ENCODE measurements at regions not wholly inside any gene's neighbourhood (a gene's known extent, or its start where the extent isn't known, plus 50 kb on each side); places are given as distances from the start of the nearest gene placed in this dataset.
"Not testable (repeated sequence)": the region's sequence is repeated elsewhere in the genome, so short reads cannot be mapped to it uniquely, and the experiment has no call there.

GRCh38 chr3:96538186-96538585 lies 276.2 kb upstream of the EPHA6 start:
- Histone ChIP-seq H3K4me1 (no peaks in the 10 kb centered on the region), H3K9me3 (peaks cover 0 to 5% of the 10 kb centered on the region in 2 donors), H3K27me3 (no peaks in the 10 kb centered on the region), H3K4me3 (no peak overlapping the region), H3K27ac (no peak overlapping the region), H3K36me3 (no peaks in the 10 kb centered on the region)
- WGBS, 2 donors (ENCODE audit: low coverage in 1 of 2) = 37% methylated on average over 1 of the region's 1 CpG; no CpG with 5 or more reads in 1 of the 2 donors
- no peak for DNase-seq
- intact Hi-C loops (cut with DNase I; ENCODE audit: low total_unique reads) (no loop called here), in situ Hi-C loops (cut with MboI; ENCODE audit: low pct_ligation_motif_present in 1 of 4, low pct_unique_long_range_greater_than_20kb in 1 of 4, low sequenced_read_pairs in 3 of 4) (no loop called here)
- TF ChIP-seq EP300 (IDR thresholded peaks at IDR 0.05; ENCODE audit: low read depth) (no peak), POLR2AphosphoS5 (IDR thresholded peaks at IDR 0.05) (no peak), POLR2A (IDR thresholded peaks at IDR 0.05) (no peak), CTCF (IDR thresholded peaks at IDR 0.05) (no peak)

- intact Hi-C loops (cut with DNase I; ENCODE audit: low total_unique reads) = no loop called here
- DNase-seq = no peak
- Histone ChIP-seq H3K27ac (no peak overlapping the region), H3K27me3 (no peaks in the 10 kb centered on the region), H3K9me3 (peaks cover 3 to 7% of the 10 kb centered on the region in 2 donors), H3K36me3 (no peaks in the 10 kb centered on the region), H3K4me1 (no peaks in the 10 kb centered on the region), H3K4me3 (no peak overlapping the region)
- TF ChIP-seq POLR2AphosphoS5 (IDR thresholded peaks at IDR 0.05) (no peak), POLR2A (IDR thresholded peaks at IDR 0.05) (no peak), CTCF (IDR thresholded peaks at IDR 0.05) (no peak), EP300 (IDR thresholded peaks at IDR 0.05; ENCODE audit: low read depth) (no peak)
- WGBS, 2 donors (ENCODE audit: low coverage in 1 of 2) = 47 to 58% methylated on average over 3 of the region's 3 CpGs
- in situ Hi-C loops (cut with MboI; ENCODE audit: low pct_ligation_motif_present in 1 of 4, low pct_unique_long_range_greater_than_20kb in 1 of 4, low sequenced_read_pairs in 3 of 4) = no loop called here
Observed at GRCh38 chr3:96548073-96548472, 266.3 kb upstream of the EPHA6 start.

- Histone ChIP-seq H3K4me1 (no peaks in the 10 kb centered on the region), H3K4me3 (no peak overlapping the region), H3K9me3 (peaks cover 0 to 9% of the 10 kb centered on the region in 2 donors), H3K36me3 (no peaks in the 10 kb centered on the region), H3K27me3 (no peaks in the 10 kb centered on the region), H3K27ac (no peak overlapping the region)
- intact Hi-C loops (cut with DNase I; ENCODE audit: low total_unique reads) (loop anchor here (10.0 kb wide), 1 partner anchor 222 kb away; no protein-coding TSS in a partner anchor), in situ Hi-C loops (cut with MboI; ENCODE audit: low pct_ligation_motif_present in 1 of 4, low pct_unique_long_range_greater_than_20kb in 1 of 4, low sequenced_read_pairs in 3 of 4) (no loop called here)
- WGBS, 2 donors (ENCODE audit: low coverage in 1 of 2) = 80 to 91% methylated on average over 3 of the region's 3 CpGs
- no peak for TF ChIP-seq EP300 (IDR thresholded peaks at IDR 0.05; ENCODE audit: low read depth)
- no peak for TF ChIP-seq POLR2AphosphoS5 (IDR thresholded peaks at IDR 0.05)
- TF ChIP-seq CTCF (IDR thresholded peaks at IDR 0.05) = no peak
- TF ChIP-seq POLR2A (IDR thresholded peaks at IDR 0.05) = no peak
- no peak for DNase-seq
Observed at GRCh38 chr3:96576935-96577334, 237.5 kb upstream of the EPHA6 start.

- no peaks in the 10 kb centered on the region for H3K27me3 ChIP-seq
- H3K36me3 ChIP-seq = no peaks in the 10 kb centered on the region
- H3K9me3 ChIP-seq = no peaks in the 10 kb centered on the region
- no peak overlapping the region for H3K4me3 ChIP-seq
- H3K4me1 ChIP-seq = no peaks in the 10 kb centered on the region
- in situ Hi-C loops (cut with MboI; ENCODE audit: low pct_ligation_motif_present in 1 of 4, low pct_unique_long_range_greater_than_20kb in 1 of 4, low sequenced_read_pairs in 3 of 4) (no loop called here), intact Hi-C loops (cut with DNase I; ENCODE audit: low total_unique reads) (no loop called here)
- TF ChIP-seq CTCF (IDR thresholded peaks at IDR 0.05) (no peak), EP300 (IDR thresholded peaks at IDR 0.05; ENCODE audit: low read depth) (no peak), POLR2AphosphoS5 (IDR thresholded peaks at IDR 0.05) (no peak), POLR2A (IDR thresholded peaks at IDR 0.05) (no peak)
- H3K27ac ChIP-seq = no peak overlapping the region
- DNase-seq = no peak
Observed at GRCh38 chr3:96584066-96584465, 230.3 kb upstream of the EPHA6 start.

GRCh38 chr3:96606865-96607264 lies 207.5 kb upstream of the EPHA6 start:
- H3K9me3 ChIP-seq; H3K27me3 ChIP-seq; H3K36me3 ChIP-seq; intact Hi-C loops (cut with DNase I; ENCODE audit: low total_unique reads); H3K4me3 ChIP-seq; in situ Hi-C loops (cut with MboI; ENCODE audit: low pct_ligation_motif_present in 1 of 4, low pct_unique_long_range_greater_than_20kb in 1 of 4, low sequenced_read_pairs in 3 of 4); H3K4me1 ChIP-seq; DNase-seq; H3K27ac ChIP-seq: not testable (repeated sequence)
- WGBS, 2 donors (ENCODE audit: low coverage in 1 of 2) = 77% methylated on average over 6 of the region's 6 CpGs; no CpG with 5 or more reads in 1 of the 2 donors

All from transverse colon (tissue), 4 donors.